ENCODE measurements at regions not wholly inside any gene's neighbourhood (a gene's known extent, or its start where the extent isn't known, plus 50 kb on each side); places are given as distances from the start of the nearest gene placed in this dataset.

DNA sequence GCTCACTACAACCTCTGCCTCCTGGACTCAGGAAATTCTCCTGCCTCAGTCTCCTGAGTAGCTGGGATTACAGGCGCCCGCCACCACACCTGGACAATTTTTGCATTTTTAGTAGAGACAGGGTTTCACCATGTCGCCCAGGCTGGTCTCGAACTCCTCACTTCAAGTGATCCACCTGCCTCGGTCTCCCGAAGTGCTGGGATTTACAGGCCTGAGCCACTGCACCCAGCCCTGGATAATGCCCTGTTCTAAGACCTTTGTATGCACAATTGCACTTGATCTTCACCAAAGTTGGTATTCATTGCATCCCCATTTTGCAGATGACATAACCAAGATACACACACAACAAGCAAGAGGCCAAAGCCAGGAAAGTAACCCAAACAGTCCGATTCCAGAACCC, 97.7 kb upstream of the CARD11 start:
- no peaks in the 10 kb centered on the region for H3K79me2 ChIP-seq (ENCODE audit: insufficient read depth)
- ChIA-PET CTCF (interaction anchor here (0.9 to 6.8 kb wide), 2 partner anchors 8 to 13 kb away, joined by 3 to 41 read pairs; no protein-coding TSS in a partner anchor), POLR2A (no interaction called here)
- no peak overlapping the region for H2AFZ ChIP-seq (ENCODE audit: low read depth)
- 49% methylated on average over 7 of the region's 7 CpGs for WGBS (ENCODE audit: low lambda C conversion rate)
- no peak overlapping the region for H3K4me3 ChIP-seq (ENCODE audit: low read depth in 2 of 2, low read length in 1 of 2)
- H3K27ac ChIP-seq (ENCODE audit: low read depth in 2 of 2, low read length in 1 of 2): no peak overlapping the region
- DNase-seq: no peak
- TF ChIP-seq, protein P1, sequence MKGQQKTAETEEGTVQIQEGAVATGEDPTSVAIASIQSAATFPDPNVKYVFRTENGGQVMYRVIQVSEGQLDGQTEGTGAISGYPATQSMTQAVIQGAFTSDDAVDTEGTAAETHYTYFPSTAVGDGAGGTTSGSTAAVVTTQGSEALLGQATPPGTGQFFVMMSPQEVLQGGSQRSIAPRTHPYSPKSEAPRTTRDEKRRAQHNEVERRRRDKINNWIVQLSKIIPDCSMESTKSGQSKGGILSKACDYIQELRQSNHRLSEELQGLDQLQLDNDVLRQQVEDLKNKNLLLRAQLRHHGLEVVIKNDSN (IDR thresholded peaks at IDR 0.05; ENCODE audit: borderline replicate concordance, low read depth): no peak
- TF ChIP-seq, protein P2, sequence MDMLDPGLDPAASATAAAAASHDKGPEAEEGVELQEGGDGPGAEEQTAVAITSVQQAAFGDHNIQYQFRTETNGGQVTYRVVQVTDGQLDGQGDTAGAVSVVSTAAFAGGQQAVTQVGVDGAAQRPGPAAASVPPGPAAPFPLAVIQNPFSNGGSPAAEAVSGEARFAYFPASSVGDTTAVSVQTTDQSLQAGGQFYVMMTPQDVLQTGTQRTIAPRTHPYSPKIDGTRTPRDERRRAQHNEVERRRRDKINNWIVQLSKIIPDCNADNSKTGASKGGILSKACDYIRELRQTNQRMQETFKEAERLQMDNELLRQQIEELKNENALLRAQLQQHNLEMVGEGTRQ (IDR thresholded peaks at IDR 0.05; ENCODE audit: borderline replicate concordance, low read depth, low read length): no peak
- no peak for TF ChIP-seq EP300 (IDR thresholded peaks at IDR 0.05; ENCODE audit: borderline replicate concordance in 1 of 2, low read depth in 1 of 2, low read length in 1 of 2)
- TF ChIP-seq, protein P3, sequence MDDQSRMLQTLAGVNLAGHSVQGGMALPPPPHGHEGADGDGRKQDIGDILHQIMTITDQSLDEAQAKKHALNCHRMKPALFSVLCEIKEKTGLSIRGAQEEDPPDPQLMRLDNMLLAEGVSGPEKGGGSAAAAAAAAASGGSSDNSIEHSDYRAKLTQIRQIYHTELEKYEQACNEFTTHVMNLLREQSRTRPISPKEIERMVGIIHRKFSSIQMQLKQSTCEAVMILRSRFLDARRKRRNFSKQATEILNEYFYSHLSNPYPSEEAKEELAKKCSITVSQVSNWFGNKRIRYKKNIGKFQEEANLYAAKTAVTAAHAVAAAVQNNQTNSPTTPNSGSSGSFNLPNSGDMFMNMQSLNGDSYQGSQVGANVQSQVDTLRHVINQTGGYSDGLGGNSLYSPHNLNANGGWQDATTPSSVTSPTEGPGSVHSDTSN (IDR thresholded peaks at IDR 0.05): no peak
- no peak for TF ChIP-seq SIN3A (IDR thresholded peaks at IDR 0.05; ENCODE audit: borderline replicate concordance, low read depth, low read length)
- TF ChIP-seq EZH2phosphoT487 (IDR thresholded peaks at IDR 0.05; ENCODE audit: borderline replicate concordance, low read depth): no peak
- TF ChIP-seq RFX5 (IDR thresholded peaks at IDR 0.05; ENCODE audit: low read length): no peak
- TF ChIP-seq TCF12 (IDR thresholded peaks at IDR 0.05): no peak
- TF ChIP-seq ELF1 (IDR thresholded peaks at IDR 0.05): no peak
- no peak for TF ChIP-seq GATA2 (CRISPR knock-in tag; IDR thresholded peaks at IDR 0.05)
- TF ChIP-seq YY1 (IDR thresholded peaks at IDR 0.05; ENCODE audit: low read depth): no peak
- TF ChIP-seq TAF1 (IDR thresholded peaks at IDR 0.05; ENCODE audit: borderline replicate concordance, low read depth, low read length): no peak
- no peak for TF ChIP-seq FOSL2 (IDR thresholded peaks at IDR 0.05; ENCODE audit: borderline replicate concordance, low read depth)
- TF ChIP-seq, protein P4, sequence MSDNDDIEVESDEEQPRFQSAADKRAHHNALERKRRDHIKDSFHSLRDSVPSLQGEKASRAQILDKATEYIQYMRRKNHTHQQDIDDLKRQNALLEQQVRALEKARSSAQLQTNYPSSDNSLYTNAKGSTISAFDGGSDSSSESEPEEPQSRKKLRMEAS (IDR thresholded peaks at IDR 0.05; ENCODE audit: low read depth): no peak
- TF ChIP-seq RCOR1 (IDR thresholded peaks at IDR 0.05; ENCODE audit: low read length): no peak
- no peak for TF ChIP-seq RXRA (IDR thresholded peaks at IDR 0.05; ENCODE audit: borderline replicate concordance, low read depth)
- TF ChIP-seq, protein P5, sequence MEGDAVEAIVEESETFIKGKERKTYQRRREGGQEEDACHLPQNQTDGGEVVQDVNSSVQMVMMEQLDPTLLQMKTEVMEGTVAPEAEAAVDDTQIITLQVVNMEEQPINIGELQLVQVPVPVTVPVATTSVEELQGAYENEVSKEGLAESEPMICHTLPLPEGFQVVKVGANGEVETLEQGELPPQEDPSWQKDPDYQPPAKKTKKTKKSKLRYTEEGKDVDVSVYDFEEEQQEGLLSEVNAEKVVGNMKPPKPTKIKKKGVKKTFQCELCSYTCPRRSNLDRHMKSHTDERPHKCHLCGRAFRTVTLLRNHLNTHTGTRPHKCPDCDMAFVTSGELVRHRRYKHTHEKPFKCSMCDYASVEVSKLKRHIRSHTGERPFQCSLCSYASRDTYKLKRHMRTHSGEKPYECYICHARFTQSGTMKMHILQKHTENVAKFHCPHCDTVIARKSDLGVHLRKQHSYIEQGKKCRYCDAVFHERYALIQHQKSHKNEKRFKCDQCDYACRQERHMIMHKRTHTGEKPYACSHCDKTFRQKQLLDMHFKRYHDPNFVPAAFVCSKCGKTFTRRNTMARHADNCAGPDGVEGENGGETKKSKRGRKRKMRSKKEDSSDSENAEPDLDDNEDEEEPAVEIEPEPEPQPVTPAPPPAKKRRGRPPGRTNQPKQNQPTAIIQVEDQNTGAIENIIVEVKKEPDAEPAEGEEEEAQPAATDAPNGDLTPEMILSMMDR (IDR thresholded peaks at IDR 0.05): no peak
- TF ChIP-seq, protein P6, sequence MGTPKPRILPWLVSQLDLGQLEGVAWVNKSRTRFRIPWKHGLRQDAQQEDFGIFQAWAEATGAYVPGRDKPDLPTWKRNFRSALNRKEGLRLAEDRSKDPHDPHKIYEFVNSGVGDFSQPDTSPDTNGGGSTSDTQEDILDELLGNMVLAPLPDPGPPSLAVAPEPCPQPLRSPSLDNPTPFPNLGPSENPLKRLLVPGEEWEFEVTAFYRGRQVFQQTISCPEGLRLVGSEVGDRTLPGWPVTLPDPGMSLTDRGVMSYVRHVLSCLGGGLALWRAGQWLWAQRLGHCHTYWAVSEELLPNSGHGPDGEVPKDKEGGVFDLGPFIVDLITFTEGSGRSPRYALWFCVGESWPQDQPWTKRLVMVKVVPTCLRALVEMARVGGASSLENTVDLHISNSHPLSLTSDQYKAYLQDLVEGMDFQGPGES (IDR thresholded peaks at IDR 0.05; ENCODE audit: low read depth, low read length): no peak
- TF ChIP-seq, protein P7, sequence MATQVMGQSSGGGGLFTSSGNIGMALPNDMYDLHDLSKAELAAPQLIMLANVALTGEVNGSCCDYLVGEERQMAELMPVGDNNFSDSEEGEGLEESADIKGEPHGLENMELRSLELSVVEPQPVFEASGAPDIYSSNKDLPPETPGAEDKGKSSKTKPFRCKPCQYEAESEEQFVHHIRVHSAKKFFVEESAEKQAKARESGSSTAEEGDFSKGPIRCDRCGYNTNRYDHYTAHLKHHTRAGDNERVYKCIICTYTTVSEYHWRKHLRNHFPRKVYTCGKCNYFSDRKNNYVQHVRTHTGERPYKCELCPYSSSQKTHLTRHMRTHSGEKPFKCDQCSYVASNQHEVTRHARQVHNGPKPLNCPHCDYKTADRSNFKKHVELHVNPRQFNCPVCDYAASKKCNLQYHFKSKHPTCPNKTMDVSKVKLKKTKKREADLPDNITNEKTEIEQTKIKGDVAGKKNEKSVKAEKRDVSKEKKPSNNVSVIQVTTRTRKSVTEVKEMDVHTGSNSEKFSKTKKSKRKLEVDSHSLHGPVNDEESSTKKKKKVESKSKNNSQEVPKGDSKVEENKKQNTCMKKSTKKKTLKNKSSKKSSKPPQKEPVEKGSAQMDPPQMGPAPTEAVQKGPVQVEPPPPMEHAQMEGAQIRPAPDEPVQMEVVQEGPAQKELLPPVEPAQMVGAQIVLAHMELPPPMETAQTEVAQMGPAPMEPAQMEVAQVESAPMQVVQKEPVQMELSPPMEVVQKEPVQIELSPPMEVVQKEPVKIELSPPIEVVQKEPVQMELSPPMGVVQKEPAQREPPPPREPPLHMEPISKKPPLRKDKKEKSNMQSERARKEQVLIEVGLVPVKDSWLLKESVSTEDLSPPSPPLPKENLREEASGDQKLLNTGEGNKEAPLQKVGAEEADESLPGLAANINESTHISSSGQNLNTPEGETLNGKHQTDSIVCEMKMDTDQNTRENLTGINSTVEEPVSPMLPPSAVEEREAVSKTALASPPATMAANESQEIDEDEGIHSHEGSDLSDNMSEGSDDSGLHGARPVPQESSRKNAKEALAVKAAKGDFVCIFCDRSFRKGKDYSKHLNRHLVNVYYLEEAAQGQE (IDR thresholded peaks at IDR 0.05; ENCODE audit: low read depth, low read length): no peak
- no peaks in the 10 kb centered on the region for H3K27me3 ChIP-seq (ENCODE audit: insufficient read depth)
- H3K9ac ChIP-seq: no peak overlapping the region
- H3K4me2 ChIP-seq: no peak overlapping the region
- no peaks in the 10 kb centered on the region for H3K9me3 ChIP-seq
- no peaks in the 10 kb centered on the region for H3K9me2 ChIP-seq
- peaks cover 0 to 3% of the 10 kb centered on the region in 2 experiments; a peak in 1 of 4 replicates for H3K4me1 ChIP-seq (ENCODE audit: control insufficient read depth in 1 of 2, insufficient read depth in 2 of 2, low read depth in 1 of 2, low read length in 1 of 2)
- H3K36me3 ChIP-seq (replicated peaks in 1 of 2; ENCODE audit: control insufficient read depth in 1 of 2, insufficient read depth in 2 of 2, low read length in 1 of 2): no peaks in the 10 kb centered on the region
- H3F3A ChIP-seq (replicated peaks; ENCODE audit: insufficient read depth): no peaks in the 10 kb centered on the region
- no peaks in the 10 kb centered on the region for H4K20me1 ChIP-seq (ENCODE audit: insufficient read depth)
